Stimulated activated CD8-positive, alpha-beta memory T cell treated with anti-CD3 and anti-CD28 coated beads, Interleukin-7, amount 100 ng/mL, for 1 hour (primary cell): ENCODE measurements at regions not wholly inside any gene's neighbourhood (a gene's known extent, or its start where the extent isn't known, plus 50 kb on each side); places are given as distances from the start of the nearest gene placed in this dataset.

ENCODE experiments used
- DNase-seq, 2 donors: peaks; one replicate each; pipeline ENCODE4 v3.0.0-alpha.2; 2020; ENCODE audit warnings: low read depth in 2 of 2

DNA sequence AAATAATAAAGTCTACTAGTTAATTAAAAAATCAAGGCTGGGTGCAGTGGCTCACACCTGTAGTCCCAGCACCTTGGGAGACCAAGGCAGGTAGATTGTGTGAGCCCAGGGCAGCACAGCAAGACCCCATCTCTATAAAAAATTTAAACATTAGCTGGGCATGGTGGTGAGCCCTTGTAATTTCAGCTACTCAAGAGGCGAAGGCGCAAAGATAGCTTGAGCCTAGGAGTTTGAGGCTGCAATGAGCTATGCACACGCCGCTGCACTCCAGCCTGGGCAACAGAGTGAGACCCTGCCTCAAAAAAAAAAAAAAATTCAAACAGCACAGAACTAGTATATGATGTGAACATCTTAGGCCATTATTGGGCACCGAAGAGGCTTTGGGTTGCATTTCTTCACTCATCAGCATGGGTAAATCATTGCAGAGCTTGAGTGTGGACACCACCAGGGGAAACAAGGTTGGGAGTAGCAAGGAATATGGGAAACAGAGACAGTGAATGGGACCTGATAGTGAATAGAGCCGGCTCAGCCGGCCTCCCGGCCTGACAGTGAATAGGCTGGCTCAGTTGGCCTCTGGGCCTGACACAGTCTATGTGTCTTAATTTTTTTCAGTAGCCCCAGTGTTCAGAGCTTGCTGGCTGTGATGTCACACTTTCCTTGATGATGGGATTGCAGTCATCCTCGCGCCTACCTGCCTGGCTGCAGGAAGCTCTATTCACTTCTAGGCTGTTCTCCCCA is 89.1 kb upstream of the ERRFI1 start:
- DNase-seq: no peak

DNA sequence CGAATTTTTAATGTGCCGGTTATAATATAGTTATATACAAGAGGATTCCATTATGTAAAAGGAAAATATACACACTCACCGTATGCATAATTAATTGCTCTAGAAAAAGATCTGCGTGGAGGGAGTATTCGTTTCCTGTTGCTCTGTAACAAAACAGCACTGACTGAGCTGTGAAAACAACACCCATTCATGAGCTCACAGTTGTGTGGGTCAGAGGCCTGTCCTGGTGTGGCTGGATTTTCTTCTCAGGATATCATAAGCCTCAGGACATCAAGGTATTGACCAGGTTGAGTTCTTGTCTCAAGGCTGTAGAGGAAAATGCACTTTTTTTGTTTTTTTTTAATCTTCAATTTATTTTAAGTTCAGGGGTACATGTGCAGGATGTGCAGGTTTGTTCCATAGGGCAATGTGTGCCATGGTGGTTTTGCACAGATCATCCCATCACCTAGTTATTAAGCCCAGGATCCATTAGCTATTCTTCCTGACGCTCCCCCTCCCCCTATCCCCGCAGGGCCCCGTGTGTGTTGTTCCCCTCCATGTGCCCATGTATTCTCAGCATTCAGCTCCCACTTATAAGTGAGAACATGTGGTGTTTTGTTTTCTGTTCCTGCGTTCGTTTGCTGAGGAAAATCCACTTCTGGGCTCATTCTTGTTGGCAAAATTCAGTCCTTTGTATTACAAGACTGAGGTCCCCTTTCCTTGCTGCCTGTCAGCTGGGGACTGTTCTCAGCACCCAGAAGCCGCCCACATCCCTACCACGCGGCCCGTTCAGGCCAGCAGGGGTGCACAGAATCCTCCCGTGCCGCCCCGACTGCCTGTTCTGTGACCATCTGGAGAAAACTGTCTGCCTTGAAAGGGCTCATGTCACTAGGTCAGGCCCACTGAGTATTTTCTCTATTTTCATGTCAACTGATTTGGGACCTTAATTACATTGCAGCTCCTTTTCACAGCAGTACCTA is 87.4 kb upstream of the ERRFI1 start:
- no peak for DNase-seq

DNA sequence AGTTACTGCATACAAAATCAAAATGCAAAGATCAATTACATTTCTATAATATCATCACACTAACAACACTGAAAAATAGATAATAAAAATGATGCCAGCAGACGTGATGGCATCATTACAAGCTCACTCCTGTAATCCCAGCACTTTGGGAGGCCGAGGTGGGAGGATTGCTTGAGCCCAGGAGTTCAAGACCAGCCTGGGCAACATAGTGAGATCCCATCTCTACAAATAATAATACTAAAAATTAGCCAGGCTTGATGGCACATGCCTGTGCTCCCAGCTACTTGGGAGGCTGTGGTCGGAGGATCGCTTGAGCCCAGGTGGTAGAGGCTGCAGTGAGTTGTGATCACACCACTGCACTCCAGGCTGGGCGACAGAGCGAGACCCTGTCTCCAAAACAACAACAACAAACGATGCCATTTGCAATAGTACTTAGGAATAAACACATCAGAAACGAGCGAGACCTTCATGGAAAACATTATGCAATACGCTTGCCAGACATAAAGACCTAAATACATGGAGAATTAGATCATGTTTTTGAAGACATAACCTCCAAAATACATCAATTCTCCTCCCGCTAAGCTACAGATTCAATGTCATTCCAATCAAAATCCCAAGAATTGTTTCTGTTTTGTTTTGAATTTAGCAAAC is 86.6 kb upstream of the ERRFI1 start:
- no peak for DNase-seq

DNA sequence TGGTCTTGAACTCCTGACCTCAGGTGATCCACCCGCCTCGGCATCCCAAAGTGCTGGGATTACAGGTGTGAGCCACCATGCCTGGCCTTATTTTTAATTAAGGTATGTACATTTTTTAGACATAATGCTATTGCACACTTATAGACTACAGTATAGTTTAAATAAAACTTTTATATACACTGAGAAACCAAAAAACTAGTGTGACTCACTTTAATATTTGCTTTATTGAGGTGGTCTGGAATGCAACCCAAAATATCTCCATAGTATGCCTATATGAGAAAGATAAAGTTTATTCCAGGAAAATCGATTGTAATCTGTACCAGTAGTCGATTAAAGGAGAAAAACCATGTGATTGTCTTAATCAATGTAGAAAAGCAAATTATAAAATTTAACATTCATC is 85.5 kb upstream of the ERRFI1 start:
- DNase-seq: no peak

DNA sequence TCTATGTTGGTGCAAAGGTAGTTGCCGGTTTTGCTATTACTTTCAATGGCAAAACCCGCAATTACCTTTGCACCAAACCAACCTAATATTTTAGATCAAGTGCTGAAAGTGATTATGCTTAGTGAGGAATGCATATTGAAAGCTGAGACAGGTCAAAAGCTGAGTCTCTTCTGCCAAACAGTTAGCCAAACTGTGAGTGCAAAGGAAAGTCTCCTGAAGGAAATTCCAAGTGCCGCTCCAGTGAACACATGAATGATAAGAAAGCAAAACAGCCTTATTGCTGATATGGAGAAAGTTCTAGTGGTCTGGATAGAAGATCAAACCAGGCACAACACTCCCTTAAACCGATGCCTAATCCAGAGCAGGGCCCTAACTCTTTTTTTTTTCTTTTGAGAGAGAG is 83.1 kb upstream of the ERRFI1 start:
- no peak for DNase-seq

DNA sequence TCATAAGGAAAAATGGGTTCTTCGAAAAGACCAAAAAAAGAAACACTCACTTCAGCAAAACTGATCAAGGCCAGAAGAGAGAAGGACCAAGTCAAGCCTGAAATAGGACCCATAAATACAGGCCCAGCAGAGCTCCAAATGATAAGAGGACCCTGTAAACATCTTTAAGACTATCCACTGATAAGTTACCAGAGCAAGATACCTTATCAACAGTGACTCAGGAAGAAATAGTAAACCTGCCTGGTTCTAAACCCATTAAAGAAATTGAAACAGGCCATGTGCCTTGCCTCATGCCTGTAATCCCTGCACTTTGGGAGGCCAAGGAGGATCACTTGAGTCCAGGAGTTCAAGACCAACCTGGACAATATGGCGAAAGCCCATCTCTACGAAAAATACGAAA is 81.8 kb upstream of the ERRFI1 start:
- no peak for DNase-seq

DNA sequence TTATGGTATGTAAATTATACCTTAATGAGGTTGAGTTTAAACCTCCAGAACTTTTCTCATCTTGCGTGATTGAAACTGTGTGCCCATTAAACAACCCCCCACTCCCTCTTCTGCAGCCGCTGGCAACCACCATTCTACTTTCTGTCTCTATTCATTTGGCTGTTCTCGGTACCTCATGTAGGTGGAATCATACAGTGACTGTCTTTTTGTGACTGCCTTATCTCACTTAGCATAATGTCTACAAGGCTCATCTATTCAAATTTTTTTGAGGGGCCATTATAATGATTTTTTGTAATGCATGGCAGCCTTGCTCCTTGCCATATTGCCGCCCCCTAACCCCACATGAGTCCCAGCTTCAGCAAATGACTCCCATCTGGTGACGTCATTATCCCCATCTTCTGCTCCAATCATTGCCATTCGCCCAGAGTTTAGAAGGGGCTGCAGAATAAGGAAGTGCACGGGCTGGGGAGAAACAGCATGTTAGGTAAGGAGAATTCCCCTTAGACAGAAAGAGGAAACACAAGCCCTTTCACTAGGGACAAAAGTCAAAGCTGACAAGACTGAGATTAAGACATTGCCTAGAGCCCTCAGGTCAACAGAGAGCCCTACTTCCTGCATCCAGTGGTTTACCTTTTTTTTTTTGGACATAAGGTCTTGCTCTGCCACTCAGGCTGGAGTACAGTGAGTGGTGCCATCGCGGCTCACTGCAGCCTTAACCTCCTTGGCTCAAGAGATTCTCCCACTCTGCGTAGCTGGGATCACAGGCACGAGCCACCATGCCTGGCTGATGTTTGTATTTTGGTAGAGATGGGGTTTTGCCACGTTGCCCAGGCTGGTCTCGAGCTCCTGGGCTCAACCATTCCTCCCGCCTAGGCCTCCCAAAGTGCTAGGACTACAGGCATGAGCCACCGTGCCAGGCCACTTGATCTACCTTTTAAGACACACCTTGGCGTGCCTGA is 78.4 kb upstream of the ERRFI1 start:
- no peak for DNase-seq

DNA sequence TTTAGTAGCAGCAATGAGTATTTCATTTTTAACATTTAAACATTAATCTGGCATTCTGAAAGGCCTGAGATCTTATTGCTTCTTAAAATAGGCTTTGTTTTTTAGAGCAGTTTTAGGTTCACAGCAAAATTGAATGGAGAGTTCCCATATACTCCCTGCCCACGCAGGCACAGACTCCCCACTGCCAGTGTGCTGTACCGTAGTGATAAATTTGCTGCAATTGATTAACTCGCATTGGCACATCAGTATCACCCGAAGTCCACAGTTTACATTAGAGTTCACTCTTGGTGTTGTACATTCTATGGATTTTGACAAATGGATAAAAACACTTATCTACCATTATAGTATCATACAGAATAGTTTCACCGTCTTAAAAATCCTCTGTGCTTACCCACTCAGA is 71.8 kb upstream of the ERRFI1 start:
- DNase-seq: no peak

DNA sequence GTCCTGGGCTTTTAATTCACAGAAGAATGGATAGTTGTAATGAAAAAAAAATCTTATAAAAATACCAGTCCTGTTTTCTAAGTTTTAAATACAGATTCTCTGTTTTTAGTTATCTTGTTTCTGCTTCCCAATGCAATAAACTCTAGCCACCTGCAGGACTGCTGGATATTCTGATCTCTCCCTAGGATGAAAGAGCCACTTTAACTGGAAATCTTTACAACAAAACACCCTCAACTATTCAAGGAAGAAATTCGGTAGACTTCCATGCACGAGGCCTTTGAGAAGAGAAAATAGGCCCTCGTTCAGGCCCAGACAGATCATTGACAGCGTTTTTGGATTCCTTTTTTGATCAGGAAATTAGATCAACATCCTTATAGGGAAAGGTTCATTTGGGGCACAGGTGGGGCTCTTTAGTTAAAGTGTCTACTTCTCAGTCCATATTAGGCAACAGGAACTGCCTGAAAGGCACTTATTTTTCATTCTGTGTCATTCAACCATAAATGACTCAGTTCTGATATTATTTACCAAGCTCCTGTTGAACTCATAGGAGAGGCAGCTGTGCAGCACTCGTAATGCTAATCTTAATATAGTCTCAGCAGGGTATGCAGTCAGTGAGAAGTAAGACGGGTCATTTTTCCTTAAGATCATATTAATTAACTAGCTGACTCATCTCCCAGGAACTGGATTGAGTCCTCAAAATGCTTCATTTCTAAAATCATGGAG is 71.1 kb upstream of the ERRFI1 start:
- DNase-seq: no peak

DNA sequence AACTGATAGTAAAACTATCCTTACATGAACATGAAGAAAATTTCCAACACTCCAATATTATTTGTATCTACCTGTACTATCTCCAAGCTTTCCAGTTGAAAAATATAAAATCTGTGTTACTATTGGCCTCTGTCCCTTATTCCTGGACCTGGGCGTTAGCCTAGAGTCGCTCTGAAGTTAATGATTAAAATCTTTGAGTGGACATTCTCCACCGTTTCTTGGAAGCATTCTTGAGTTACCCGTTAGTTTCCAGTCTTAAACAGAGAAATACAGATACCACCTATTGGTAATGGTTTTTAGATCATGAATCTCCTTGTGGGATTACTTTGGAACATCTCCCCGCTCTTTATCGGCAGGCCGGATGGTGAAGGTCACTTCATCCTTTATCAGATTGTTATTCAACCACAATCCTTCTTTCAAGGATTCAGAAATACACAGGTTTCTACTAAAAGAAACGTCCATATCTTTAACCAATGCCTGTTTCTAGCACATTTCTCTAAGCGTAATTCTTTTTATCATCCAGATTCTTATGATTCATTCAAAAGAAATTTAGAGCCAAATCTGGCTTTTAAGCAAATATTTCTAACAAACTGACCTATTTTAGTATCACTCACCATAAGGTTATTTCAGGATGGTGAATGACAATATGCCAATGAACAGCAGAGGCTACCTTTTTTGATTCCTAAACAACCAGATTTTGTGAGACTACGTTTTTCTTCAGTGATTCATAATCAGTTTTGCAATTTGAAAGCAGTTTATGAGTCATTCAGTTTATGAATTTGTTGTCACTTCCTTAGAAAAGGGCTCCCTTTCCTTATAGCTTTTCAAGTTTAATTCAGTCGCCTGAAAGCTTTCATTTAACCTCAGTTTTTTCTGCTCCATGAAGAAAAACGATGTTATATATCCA is 70.2 kb upstream of the ERRFI1 start:
- no peak for DNase-seq

DNA sequence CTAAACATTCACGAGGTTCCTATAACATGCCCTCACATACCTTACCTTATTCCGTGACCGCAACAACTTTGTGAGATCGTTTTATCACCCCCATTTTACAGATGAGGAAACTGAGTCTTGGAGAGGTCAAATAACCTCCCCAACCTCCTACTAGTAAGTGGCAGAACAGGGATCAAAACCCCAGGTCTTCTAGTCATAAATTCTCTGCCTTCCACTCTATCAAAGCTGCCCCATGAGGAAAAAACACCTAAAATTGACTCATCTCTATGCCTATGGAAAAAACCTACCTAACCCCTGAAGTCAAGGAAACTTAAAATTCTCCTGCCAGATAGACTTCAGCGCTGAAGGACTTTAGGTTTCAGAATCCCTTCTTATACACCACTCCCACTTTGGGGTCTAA is 69.5 kb upstream of the ERRFI1 start:
- no peak for DNase-seq

DNA sequence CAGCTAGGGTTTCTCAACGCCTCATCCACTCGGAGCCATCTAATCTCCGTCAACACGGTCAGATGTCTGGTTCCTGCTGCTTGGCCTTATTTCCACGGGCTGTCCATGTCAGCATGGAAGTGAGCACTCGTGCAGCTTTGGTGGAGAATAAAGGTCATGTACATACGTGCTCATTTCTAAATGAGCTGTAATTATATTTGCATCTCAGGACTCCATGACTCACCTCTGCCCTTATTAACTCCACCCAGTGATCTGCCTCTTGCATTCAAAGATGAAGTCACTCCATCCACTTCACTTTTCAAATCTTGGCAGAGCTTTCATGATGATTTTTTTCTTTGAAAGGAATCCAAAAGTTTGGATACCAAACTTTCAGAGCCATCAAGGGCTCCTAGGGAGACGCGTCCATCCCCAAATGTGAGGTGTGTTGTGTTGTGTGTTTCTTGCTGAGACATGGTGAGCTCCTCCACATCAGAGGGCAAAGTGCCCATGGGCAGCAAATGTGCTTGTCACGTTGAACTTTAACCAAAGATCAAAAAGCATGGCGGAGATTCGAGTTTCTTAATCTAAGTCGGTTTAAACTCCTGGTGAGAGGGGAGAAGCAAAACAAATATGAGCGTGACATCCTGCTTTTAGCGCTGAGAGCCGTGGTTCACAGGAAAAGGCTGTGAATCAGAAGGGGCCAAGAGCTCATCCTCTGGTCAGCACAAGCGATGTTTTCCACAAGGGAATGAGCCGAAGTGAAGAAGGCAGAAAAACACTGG is 68.6 kb upstream of the ERRFI1 start:
- no peak for DNase-seq

DNA sequence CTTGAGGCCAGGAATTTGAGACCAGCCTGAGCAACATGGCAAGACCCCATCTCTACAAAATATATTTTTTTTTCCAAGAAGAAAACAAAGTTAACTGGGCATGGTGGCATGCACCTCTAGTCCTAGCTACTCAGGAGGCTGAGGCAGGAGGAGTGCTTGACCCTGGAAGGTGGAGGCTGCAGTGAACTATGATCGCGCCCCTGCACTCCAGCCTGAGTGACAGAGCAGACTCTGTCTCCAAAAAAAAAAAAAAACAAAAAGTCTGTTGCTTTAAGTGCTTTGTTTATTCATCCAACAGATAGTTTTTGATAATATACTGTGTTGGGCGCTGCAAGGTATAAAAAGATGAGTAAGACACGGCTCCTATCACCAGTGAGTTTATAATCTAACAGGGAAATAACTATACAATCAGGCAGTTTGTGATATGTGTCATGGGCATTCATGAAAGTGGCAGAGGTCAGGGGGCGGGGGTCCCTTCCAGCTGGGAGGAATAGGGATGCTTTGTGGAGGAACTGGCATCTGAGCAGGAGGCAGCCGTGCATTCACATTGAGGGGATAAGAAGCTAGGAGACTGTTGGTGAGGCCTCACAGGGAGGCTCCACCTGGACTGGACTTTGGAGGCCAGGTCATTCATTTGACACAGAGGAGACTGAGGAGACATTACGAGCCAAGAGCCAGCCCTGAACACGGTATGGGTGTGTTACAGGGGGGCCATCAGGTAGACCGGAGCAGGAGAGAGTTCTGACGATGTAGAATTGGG is 67.3 kb upstream of the ERRFI1 start:
- DNase-seq: no peak

DNA sequence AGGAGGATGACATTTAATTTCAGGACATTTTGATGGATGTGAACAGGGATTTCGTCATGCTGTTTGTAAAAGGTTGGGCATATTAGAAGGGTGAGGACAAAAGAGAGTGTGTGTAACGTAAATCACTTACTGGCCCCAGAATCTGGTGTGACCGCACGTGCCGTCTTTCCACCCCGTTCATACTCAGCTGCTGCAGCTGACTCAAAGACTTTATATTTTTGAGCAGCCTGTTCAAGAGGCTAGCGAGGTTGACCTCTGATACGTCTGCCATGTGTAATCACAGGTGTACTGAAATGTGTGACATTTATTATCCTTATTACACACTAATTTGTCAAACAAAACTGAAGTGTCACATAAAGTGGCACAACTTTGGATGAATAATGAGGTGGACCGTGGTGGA is 66.5 kb upstream of the ERRFI1 start:
- no peak for DNase-seq

DNA sequence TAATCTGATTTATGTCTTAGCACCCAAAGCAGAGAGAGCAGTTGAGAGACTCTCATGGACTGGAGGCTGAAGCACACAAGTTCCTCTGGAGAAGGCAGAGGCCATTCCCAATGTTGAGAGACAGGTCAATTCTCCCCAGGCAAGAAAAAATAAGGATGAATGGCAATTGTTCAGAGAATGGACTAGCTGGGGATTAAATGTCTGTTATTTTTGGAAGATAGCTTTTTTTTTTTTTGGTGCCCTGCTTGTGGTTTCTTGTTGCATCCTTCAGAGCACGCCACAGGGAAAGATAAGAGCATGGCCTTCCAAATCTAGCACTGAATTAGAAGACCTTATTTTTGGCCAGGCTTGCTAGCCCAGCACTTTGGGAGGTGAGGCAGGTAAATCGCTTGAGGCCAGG is 65.6 kb upstream of the ERRFI1 start:
- no peak for DNase-seq

DNA sequence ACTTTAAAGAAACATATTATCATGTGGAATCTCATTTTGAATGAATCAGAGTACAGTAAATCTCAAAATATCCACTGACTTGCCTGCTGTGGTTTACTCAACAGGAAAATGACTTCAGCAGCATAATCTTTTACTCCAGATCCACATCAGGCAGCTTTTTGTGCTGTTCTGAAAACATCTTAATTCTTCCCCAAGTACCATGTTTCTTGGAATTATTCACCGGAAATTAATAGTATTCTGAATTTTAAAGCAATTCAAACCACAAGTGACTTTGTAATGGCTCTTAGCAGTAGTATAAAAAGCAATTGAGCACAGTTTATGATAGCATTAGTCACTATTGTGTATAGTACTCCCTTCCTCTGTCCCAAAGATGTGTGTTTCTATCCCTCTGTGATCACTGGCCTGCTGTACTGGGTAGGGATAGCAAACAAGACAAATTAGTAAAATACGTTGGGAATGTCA is 64.2 kb upstream of the ERRFI1 start:
- DNase-seq: no peak

DNA sequence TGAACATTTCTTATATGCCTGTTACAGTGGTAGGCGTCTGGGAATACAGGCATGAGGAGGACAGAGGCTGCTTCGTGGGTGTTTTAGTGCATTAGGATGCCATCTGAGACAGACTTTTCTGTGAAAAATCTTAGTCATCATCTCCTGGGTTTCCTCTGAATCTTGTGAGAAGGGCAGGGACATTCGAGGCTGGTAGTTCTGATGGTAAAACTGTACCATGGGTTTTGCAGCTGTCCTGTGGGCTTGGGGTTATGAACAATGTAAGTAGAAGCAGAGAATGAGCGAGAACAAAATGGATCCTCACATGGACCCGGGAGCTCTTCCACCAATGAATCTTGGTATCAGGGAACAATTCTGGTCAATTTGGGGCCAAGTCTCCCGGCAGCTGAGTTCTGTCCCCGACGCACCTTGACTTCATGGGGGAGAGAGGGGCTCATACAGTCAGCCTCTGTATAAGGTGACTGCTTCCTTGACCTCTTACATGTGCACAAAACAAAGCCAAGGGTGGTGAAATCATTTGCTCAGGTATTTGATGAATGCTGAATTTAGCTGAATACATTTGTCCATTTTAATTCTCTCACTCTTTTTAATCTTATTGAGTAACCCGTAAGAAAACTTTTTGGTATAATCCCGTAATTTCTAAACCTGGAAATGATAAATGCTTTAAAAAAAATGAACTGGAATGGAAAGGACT is 63.6 kb upstream of the ERRFI1 start:
- no peak for DNase-seq
